WTC11 (cell line): ENCODE measurements at regions not wholly inside any gene's neighbourhood (a gene's known extent, or its start where the extent isn't known, plus 50 kb on each side); places are given as distances from the start of the nearest gene placed in this dataset.

Source experiments
- CTCF ChIP-seq: fragments of 200-600 bp; IDR thresholded peaks from 2 replicates; pipeline ENCODE4 v1.8.0; 2022; ENCODE audit warnings: antibody characterized with exemption
- MXD4 ChIP-seq: fragments of 250-450 bp; sonication (Bioruptor Pico); IDR thresholded peaks from 2 replicates; pipeline ENCODE4 v1.8.0; 2021; ENCODE audit warnings: mild to moderate bottlenecking, moderate library complexity, borderline replicate concordance
- ZNF138 ChIP-seq: sonication (generic); formaldehyde crosslinking; conservative IDR thresholded peaks from 2 replicates; pipeline ENCODE4 v1.8.1; 2022; ENCODE audit warnings: mild to moderate bottlenecking, moderate library complexity, missing genetic modification reagents
- ZNF423 ChIP-seq: fragments of 250-450 bp; sonication (Bioruptor Pico); IDR thresholded peaks from 2 replicates; pipeline ENCODE4 v2.1.2; 2022; ENCODE audit warnings: mild to moderate bottlenecking, moderate library complexity
- ZSCAN18 ChIP-seq: fragments of 250-450 bp; sonication (Bioruptor Pico); IDR thresholded peaks from 2 replicates; pipeline ENCODE4 v2.1.2; 2022; ENCODE audit warnings: mild to moderate bottlenecking, moderate library complexity

- TF ChIP-seq CTCF (no peak), MXD4 (CRISPR knock-in tag) (no peak), ZNF423 (CRISPR knock-in tag) (no peak), ZSCAN18 (no peak), ZNF138 (CRISPR knock-in tag) (no peak)
These were observed 265.4 kb upstream of the PRMT6 start for GRCh38 chr1:106791041-106791440.
